ENCODE measurements at regions not wholly inside any gene's neighbourhood (a gene's known extent, or its start where the extent isn't known, plus 50 kb on each side); places are given as distances from the start of the nearest gene placed in this dataset.

- H3K27ac ChIP-seq: no peak overlapping the region
- no peak overlapping the region for H3K4me3 ChIP-seq
- 42% methylated on average over 1 of the region's 1 CpG for WGBS
- no peak for DNase-seq (ENCODE audit: low spot score)
- TF ChIP-seq POLR2AphosphoS5 (IDR thresholded peaks at IDR 0.05) (no peak), CTCF (IDR thresholded peaks at IDR 0.05) (no peak), POLR2A (IDR thresholded peaks at IDR 0.05) (no peak)
- H3K27me3 ChIP-seq (replicated peaks; ENCODE audit: insufficient read depth): no peaks in the 10 kb centered on the region
- intact Hi-C loops (cut with DNase I): no loop called here
- no peaks in the 10 kb centered on the region for H3K4me1 ChIP-seq (replicated peaks)
- no peaks in the 10 kb centered on the region for H3K36me3 ChIP-seq
- no peaks in the 10 kb centered on the region for H3K9me3 ChIP-seq
Observed at GRCh38 chr4:41468122-41468521, 69.8 kb upstream of the LIMCH1 start.

GRCh38 chr4:41471126-41472071 is 66.6 kb upstream of the LIMCH1 start:
- DNase-seq (ENCODE audit: low spot score): peak; percentile 43
- Histone ChIP-seq H3K9me3 (no peaks in the 10 kb centered on the region), H3K36me3 (no peaks in the 10 kb centered on the region), H3K27me3 (replicated peaks; ENCODE audit: insufficient read depth) (no peaks in the 10 kb centered on the region), H3K27ac (peak overlapping the region; percentile 8 to 58), H3K4me3 (no peak overlapping the region), H3K4me1 (replicated peaks) (peaks cover 3% of the 10 kb centered on the region)
- TF ChIP-seq CTCF (IDR thresholded peaks at IDR 0.05) (no peak), POLR2A (IDR thresholded peaks at IDR 0.05) (no peak), POLR2AphosphoS5 (IDR thresholded peaks at IDR 0.05) (peak; percentile 45)
- 66% methylated on average over 9 of the region's 9 CpGs for WGBS
- intact Hi-C loops (cut with DNase I): no loop called here

- 45% methylated on average over 5 of the region's 5 CpGs for WGBS
- Histone ChIP-seq H3K4me3 (no peak overlapping the region), H3K9me3 (no peaks in the 10 kb centered on the region), H3K27me3 (replicated peaks; ENCODE audit: insufficient read depth) (no peaks in the 10 kb centered on the region), H3K36me3 (no peaks in the 10 kb centered on the region), H3K4me1 (replicated peaks) (peaks cover 3% of the 10 kb centered on the region), H3K27ac (peak overlapping the region; percentile 8 to 58)
- TF ChIP-seq CTCF (IDR thresholded peaks at IDR 0.05) (no peak), POLR2AphosphoS5 (IDR thresholded peaks at IDR 0.05) (no peak), POLR2A (IDR thresholded peaks at IDR 0.05) (no peak)
- DNase-seq (ENCODE audit: low spot score): no peak
- intact Hi-C loops (cut with DNase I): no loop called here
Observed at GRCh38 chr4:41472081-41472480, 65.9 kb upstream of the LIMCH1 start.

GRCh38 chr4:41473176-41473575 is 64.8 kb upstream of the LIMCH1 start:
- TF ChIP-seq CTCF (IDR thresholded peaks at IDR 0.05) (no peak), POLR2A (IDR thresholded peaks at IDR 0.05) (no peak), POLR2AphosphoS5 (IDR thresholded peaks at IDR 0.05) (no peak)
- H3K4me1 ChIP-seq (replicated peaks): peaks cover 3% of the 10 kb centered on the region
- H3K27me3 ChIP-seq (replicated peaks; ENCODE audit: insufficient read depth): no peaks in the 10 kb centered on the region
- no peak for DNase-seq (ENCODE audit: low spot score)
- WGBS: 85% methylated on average over 2 of the region's 2 CpGs
- no peaks in the 10 kb centered on the region for H3K36me3 ChIP-seq
- intact Hi-C loops (cut with DNase I): no loop called here
- no peak overlapping the region for H3K4me3 ChIP-seq
- H3K27ac ChIP-seq: no peak overlapping the region
- no peaks in the 10 kb centered on the region for H3K9me3 ChIP-seq

GRCh38 chr4:41475402-41475801 is 62.6 kb upstream of the LIMCH1 start:
- Histone ChIP-seq H3K27me3 (replicated peaks; ENCODE audit: insufficient read depth) (no peaks in the 10 kb centered on the region), H3K27ac (no peak overlapping the region), H3K9me3 (no peaks in the 10 kb centered on the region), H3K4me3 (no peak overlapping the region), H3K4me1 (replicated peaks) (peaks cover 3% of the 10 kb centered on the region), H3K36me3 (no peaks in the 10 kb centered on the region)
- DNase-seq (ENCODE audit: low spot score): no peak
- whole genome bisulfite sequencing: 43% methylated on average over 1 of the region's 1 CpG
- intact Hi-C loops (cut with DNase I): no loop called here
- no peak for TF ChIP-seq CTCF (IDR thresholded peaks at IDR 0.05)
- TF ChIP-seq POLR2A (IDR thresholded peaks at IDR 0.05): no peak
- TF ChIP-seq POLR2AphosphoS5 (IDR thresholded peaks at IDR 0.05): peak; percentile 51

Measured in prostate gland (tissue), 2 donors.